ENCODE measurements at regions not wholly inside any gene's neighbourhood (a gene's known extent, or its start where the extent isn't known, plus 50 kb on each side); places are given as distances from the start of the nearest gene placed in this dataset.

DNA sequence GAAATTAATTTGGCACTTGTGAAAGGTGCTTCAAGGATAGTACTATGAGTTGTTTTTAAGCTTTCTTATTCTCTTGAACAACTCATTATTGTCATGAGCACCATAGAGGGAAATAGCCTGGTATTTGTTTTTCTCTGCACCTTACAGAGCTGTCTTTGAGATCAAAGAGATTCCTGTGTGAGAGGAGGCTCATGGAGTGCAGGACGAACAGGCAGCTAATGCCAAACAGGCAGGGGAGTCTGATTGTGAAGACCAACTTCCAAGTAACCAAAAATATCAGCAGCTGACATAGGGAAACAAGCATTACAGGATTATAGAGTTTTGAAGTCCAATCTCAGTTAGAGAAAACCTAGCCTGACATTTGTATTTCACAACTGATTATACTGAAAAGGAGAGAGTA, 110.6 kb upstream of the TENT5A start:
- Histone ChIP-seq H3K4me1 (peaks cover 0 to 34% (median 11%) of the 10 kb centered on the region in 12 donors), H3K27me3 (no peaks in the 10 kb centered on the region)

DNA sequence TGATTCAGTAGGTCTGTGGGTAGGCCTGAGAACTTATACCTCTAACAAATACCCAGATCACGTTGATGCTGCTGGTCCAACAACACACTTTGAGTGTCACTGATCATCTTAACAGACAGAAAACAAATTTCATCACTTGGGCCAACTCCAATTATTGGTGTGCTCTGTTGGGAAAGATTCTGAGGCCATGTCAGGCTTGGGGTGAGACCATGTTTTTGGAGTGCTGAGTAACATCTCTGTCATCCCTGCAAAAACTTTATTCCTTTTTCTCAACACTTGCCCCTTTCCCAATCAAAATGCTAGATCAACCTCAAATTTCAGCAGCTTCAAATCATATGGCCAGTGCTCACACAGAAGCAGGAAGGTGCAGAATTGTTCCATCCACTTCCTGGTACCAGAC, 108.8 kb upstream of the TENT5A start:
- no peaks in the 10 kb centered on the region for H3K36me3 ChIP-seq
- DNase-seq (no peak), ATAC-seq (no peak)
- no peaks in the 10 kb centered on the region for H3K9me3 ChIP-seq
- WGBS, 4 donors, result 70 to 89% (median 85%) methylated on average over 1 of the region's 1 CpG
- no peaks in the 10 kb centered on the region for H3K27me3 ChIP-seq
- H3K4me3 ChIP-seq, result no peak overlapping the region
- TF ChIP-seq POLR2A (IDR thresholded peaks at IDR 0.05), result no peak
- TF ChIP-seq, protein P1, sequence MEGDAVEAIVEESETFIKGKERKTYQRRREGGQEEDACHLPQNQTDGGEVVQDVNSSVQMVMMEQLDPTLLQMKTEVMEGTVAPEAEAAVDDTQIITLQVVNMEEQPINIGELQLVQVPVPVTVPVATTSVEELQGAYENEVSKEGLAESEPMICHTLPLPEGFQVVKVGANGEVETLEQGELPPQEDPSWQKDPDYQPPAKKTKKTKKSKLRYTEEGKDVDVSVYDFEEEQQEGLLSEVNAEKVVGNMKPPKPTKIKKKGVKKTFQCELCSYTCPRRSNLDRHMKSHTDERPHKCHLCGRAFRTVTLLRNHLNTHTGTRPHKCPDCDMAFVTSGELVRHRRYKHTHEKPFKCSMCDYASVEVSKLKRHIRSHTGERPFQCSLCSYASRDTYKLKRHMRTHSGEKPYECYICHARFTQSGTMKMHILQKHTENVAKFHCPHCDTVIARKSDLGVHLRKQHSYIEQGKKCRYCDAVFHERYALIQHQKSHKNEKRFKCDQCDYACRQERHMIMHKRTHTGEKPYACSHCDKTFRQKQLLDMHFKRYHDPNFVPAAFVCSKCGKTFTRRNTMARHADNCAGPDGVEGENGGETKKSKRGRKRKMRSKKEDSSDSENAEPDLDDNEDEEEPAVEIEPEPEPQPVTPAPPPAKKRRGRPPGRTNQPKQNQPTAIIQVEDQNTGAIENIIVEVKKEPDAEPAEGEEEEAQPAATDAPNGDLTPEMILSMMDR (IDR thresholded peaks at IDR 0.05), result no peak
- H3K27ac ChIP-seq, result peak overlapping the region in 5 of 12 donors; percentile 16 to 76 (median 50)
- intact Hi-C loops (cut with DNase I), result loop anchor here in 1 of 10 donors (5.0 kb wide), 1 partner anchor 36 kb away; no protein-coding TSS in a partner anchor
- peaks cover 0 to 40% (median 15%) of the 10 kb centered on the region in 12 donors for H3K4me1 ChIP-seq

More for the DNA sequence above, 110.6 kb upstream of the TENT5A start:
- H3K4me3 ChIP-seq, result no peak overlapping the region
- TF ChIP-seq, protein P1 (IDR thresholded peaks at IDR 0.05), result no peak
- TF ChIP-seq POLR2A (IDR thresholded peaks at IDR 0.05), result no peak
- 16 to 38% (median 28%) methylated on average over 1 of the region's 1 CpG for WGBS, 4 donors
- no peaks in the 10 kb centered on the region for H3K36me3 ChIP-seq
- peak in 1 of 4 donors; percentile 52 for ATAC-seq
- intact Hi-C loops (cut with DNase I), result loop anchor here in 1 of 10 donors (5.0 kb wide), 1 partner anchor 34 kb away; no protein-coding TSS in a partner anchor
- peak overlapping the region in 2 of 12 donors; percentile 2 to 51 for H3K27ac ChIP-seq
- DNase-seq, result no peak
- H3K9me3 ChIP-seq, result no peaks in the 10 kb centered on the region

DNA sequence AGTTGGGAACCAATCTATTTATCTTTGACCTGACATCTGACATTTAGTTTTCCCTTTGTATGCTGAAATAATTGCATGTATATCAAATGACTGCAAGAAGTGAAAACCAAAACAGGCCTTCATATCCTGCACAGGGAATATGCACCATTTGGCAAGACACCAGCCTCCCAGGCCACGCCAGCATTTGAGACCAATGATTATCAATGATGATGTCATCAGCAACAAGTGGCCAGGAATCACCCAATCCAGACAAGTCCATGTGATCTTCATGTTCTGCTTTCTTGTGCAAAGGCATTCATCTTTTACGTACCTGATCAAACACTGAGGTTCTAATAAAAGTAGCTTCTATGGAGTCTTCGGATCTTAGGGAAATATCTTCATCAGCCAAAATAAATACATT, 107.4 kb upstream of the TENT5A start:
- ATAC-seq (peak in 3 of 4 donors; percentile 23 to 40 (median 36)), DNase-seq (peak; percentile 28 to 60 (median 49))
- H3K4me3 ChIP-seq, result peak overlapping the region in 1 of 12 donors; percentile 12
- H3K4me1 ChIP-seq, result peaks cover 0 to 40% (median 15%) of the 10 kb centered on the region in 12 donors
- intact Hi-C loops (cut with DNase I), result loop anchor here in 1 of 10 donors (5.0 kb wide), 1 partner anchor 37 kb away; no protein-coding TSS in a partner anchor
- no peaks in the 10 kb centered on the region for H3K9me3 ChIP-seq
- 47 to 67% (median 57%) methylated on average over 3 of the region's 3 CpGs for WGBS, 4 donors
- peak overlapping the region in 8 of 12 donors; percentile 6 to 76 (median 46) for H3K27ac ChIP-seq
- TF ChIP-seq, protein P1 (IDR thresholded peaks at IDR 0.05), result no peak
- TF ChIP-seq POLR2A (IDR thresholded peaks at IDR 0.05), result no peak
- H3K27me3 ChIP-seq, result no peaks in the 10 kb centered on the region
- no peaks in the 10 kb centered on the region for H3K36me3 ChIP-seq

DNA sequence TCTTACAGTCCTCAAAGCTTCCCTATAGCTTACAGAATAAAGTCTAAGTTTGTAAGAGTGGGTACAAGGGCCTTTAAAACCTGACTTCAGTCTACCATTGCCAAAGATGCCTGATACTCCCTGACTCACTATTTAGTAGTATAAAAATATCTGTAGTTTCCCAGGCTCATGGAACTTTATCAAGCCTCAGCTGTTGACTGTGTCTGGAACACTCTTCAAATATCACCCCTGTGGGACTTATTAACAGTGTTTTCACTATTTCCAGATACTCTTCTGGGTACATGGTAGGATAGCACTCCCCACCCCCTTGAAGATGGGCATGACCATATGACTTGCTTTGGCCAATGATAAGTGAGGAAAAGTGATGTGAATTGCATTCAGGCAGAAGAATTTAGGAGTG, 105.3 kb upstream of the TENT5A start:
- H3K9me3 ChIP-seq, result no peaks in the 10 kb centered on the region
- H3K4me1 ChIP-seq, result peaks cover 0 to 38% (median 15%) of the 10 kb centered on the region in 12 donors
- ATAC-seq (peak; percentile 94 to 97 (median 96)), DNase-seq (peak in 1 of 5 donors; percentile 41)
- peak overlapping the region in 6 of 12 donors; percentile 6 to 65 (median 52) for H3K27ac ChIP-seq
- intact Hi-C loops (cut with DNase I), result no loop called here
- no peaks in the 10 kb centered on the region for H3K36me3 ChIP-seq
- TF ChIP-seq, protein P1 (IDR thresholded peaks at IDR 0.05), result no peak
- no peak for TF ChIP-seq POLR2A (IDR thresholded peaks at IDR 0.05)
- no peaks in the 10 kb centered on the region for H3K27me3 ChIP-seq
- no peak overlapping the region for H3K4me3 ChIP-seq
